ENCODE measurements at regions not wholly inside any gene's neighbourhood (a gene's known extent, or its start where the extent isn't known, plus 50 kb on each side); places are given as distances from the start of the nearest gene placed in this dataset.

DNA sequence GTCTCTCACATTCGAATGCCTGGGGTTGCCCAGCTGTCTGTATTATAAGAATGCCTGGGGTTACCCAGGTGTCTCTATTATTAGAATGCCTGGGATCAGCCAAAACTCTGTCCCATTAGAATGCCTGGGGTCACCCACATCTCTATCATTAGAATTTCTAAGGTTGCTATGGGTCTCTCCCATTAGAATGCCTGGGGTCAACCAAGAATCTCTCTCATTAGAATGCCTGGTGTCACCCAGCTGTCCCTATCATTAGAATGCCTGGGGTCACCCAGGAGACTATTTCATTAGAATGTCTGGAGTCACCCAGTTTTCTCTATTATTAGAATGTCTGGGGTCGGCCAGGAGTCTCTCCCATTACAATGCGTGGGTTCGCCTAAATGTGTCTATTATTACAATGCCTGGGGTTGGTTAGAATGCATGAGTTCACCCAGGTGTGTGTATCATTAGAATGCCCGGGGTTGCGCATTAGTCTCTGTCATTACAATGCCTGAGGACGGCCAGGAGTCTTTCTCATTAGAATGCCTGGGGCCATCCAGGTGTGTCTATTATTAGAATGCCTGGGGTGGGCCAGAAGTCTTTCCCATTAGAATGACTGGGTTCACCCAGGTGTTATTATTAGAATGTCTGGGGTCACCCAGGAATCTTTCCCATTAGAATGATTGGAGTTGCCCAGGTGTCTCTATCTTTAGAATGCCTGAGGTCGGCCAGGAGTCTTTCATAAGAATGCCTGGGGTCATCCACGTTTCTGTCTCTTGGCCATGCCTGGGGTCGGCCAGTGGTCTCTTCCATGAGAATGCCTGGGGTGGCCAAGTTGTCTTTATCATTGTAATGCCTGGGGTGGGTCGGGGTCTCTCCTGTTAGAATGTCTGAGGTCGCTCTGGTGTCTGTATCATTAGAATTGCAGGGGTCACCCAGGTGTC lies 59.6 kb downstream of the RNF187 start:
- no peaks in the 10 kb centered on the region for H3K27me3 ChIP-seq (ENCODE audit: insufficient read depth, low read length, poor library complexity, severe bottlenecking)
- H2AFZ ChIP-seq (ENCODE audit: low read length): no peak overlapping the region
- no peaks in the 10 kb centered on the region for H3F3A ChIP-seq (ENCODE audit: low read depth)
- no peaks in the 10 kb centered on the region for H3K9me2 ChIP-seq (replicated peaks; ENCODE audit: low read depth, low read length)
- H3K36me3 ChIP-seq (ENCODE audit: insufficient read depth, low read length): no peaks in the 10 kb centered on the region
- H3K4me2 ChIP-seq (ENCODE audit: low read depth, low read length, poor library complexity, severe bottlenecking): no peak overlapping the region
- H3K9ac ChIP-seq (ENCODE audit: low read depth, low read length, poor library complexity, severe bottlenecking): no peak overlapping the region
- TF ChIP-seq EZH2phosphoT487 (IDR thresholded peaks at IDR 0.05; ENCODE audit: borderline replicate concordance) (no peak), CTCF (conservative IDR thresholded peaks at IDR 0.05; ENCODE audit: low read length) (no peak)
- H4K20me1 ChIP-seq (ENCODE audit: insufficient read depth, low read length, poor library complexity, severe bottlenecking): no peaks in the 10 kb centered on the region
- no peaks in the 10 kb centered on the region for H3K4me1 ChIP-seq (ENCODE audit: insufficient read depth, low read length, poor library complexity, severe bottlenecking)
- H3K79me2 ChIP-seq (ENCODE audit: insufficient read depth, low read length): no peaks in the 10 kb centered on the region
- no peak overlapping the region for H3K4me3 ChIP-seq (ENCODE audit: low read length, poor library complexity, severe bottlenecking)
- no peaks in the 10 kb centered on the region; the same call in 1 of the 2 replicates for H3K9me3 ChIP-seq (ENCODE audit: insufficient read depth, low read depth, low read length)

- no peak overlapping the region for H2AFZ ChIP-seq (ENCODE audit: low read length)
- no peaks in the 10 kb centered on the region for H3K4me1 ChIP-seq (ENCODE audit: insufficient read depth, low read length, poor library complexity, severe bottlenecking)
- H3K79me2 ChIP-seq (ENCODE audit: insufficient read depth, low read length): no peaks in the 10 kb centered on the region
- no peak overlapping the region for H3K9ac ChIP-seq (ENCODE audit: low read depth, low read length, poor library complexity, severe bottlenecking)
- no peaks in the 10 kb centered on the region for H3K27me3 ChIP-seq (ENCODE audit: insufficient read depth, low read length, poor library complexity, severe bottlenecking)
- no peak overlapping the region for H3K4me2 ChIP-seq (ENCODE audit: low read depth, low read length, poor library complexity, severe bottlenecking)
- no peak for TF ChIP-seq CTCF (conservative IDR thresholded peaks at IDR 0.05; ENCODE audit: low read length)
- TF ChIP-seq EZH2phosphoT487 (IDR thresholded peaks at IDR 0.05; ENCODE audit: borderline replicate concordance): no peak
- no peaks in the 10 kb centered on the region for H3K36me3 ChIP-seq (ENCODE audit: insufficient read depth, low read length)
- no peaks in the 10 kb centered on the region for H3F3A ChIP-seq (ENCODE audit: low read depth)
- no peaks in the 10 kb centered on the region for H3K9me2 ChIP-seq (replicated peaks; ENCODE audit: low read depth, low read length)
- no peaks in the 10 kb centered on the region for H4K20me1 ChIP-seq (ENCODE audit: insufficient read depth, low read length, poor library complexity, severe bottlenecking)
- H3K4me3 ChIP-seq (ENCODE audit: low read length, poor library complexity, severe bottlenecking): no peak overlapping the region
- H3K9me3 ChIP-seq (ENCODE audit: insufficient read depth, low read depth, low read length): no peaks in the 10 kb centered on the region; the same call in 1 of the 2 replicates
Observed at GRCh38 chr1:228547464-228547792, 60.2 kb downstream of the RNF187 start.

GRCh38 chr1:228548788-228549187 lies 61.6 kb downstream of the RNF187 start:
- H3K4me1 ChIP-seq (ENCODE audit: insufficient read depth, low read length, poor library complexity, severe bottlenecking): no peaks in the 10 kb centered on the region
- H3K36me3 ChIP-seq (ENCODE audit: insufficient read depth, low read length): no peaks in the 10 kb centered on the region
- no peak overlapping the region for H2AFZ ChIP-seq (ENCODE audit: low read length)
- no peaks in the 10 kb centered on the region for H4K20me1 ChIP-seq (ENCODE audit: insufficient read depth, low read length, poor library complexity, severe bottlenecking)
- no peak overlapping the region for H3K4me3 ChIP-seq (ENCODE audit: low read length, poor library complexity, severe bottlenecking)
- no peaks in the 10 kb centered on the region for H3K79me2 ChIP-seq (ENCODE audit: insufficient read depth, low read length)
- no peaks in the 10 kb centered on the region for H3F3A ChIP-seq (ENCODE audit: low read depth)
- TF ChIP-seq EZH2phosphoT487 (IDR thresholded peaks at IDR 0.05; ENCODE audit: borderline replicate concordance) (no peak), CTCF (conservative IDR thresholded peaks at IDR 0.05; ENCODE audit: low read length) (no peak)
- H3K4me2 ChIP-seq (ENCODE audit: low read depth, low read length, poor library complexity, severe bottlenecking): no peak overlapping the region
- no peaks in the 10 kb centered on the region for H3K9me2 ChIP-seq (replicated peaks; ENCODE audit: low read depth, low read length)
- no peak overlapping the region for H3K9ac ChIP-seq (ENCODE audit: low read depth, low read length, poor library complexity, severe bottlenecking)
- H3K27me3 ChIP-seq (ENCODE audit: insufficient read depth, low read length, poor library complexity, severe bottlenecking): no peaks in the 10 kb centered on the region
- H3K9me3 ChIP-seq (ENCODE audit: insufficient read depth, low read depth, low read length): no peaks in the 10 kb centered on the region
